HEK293T (cell line): ENCODE measurements at regions not wholly inside any gene's neighbourhood (a gene's known extent, or its start where the extent isn't known, plus 50 kb on each side); places are given as distances from the start of the nearest gene placed in this dataset.
"Not testable (repeated sequence)": the region's sequence is repeated elsewhere in the genome, so short reads cannot be mapped to it uniquely, and the experiment has no call there.

Experiments
- CTCF ChIA-PET: fragments of 350-600 bp; formaldehyde crosslinking; extraction: SDS; loops from one replicate; lab custom pipeline; 2021; ENCODE audit warnings: antibody characterized with exemption, inconsistent platforms; lab: Yijun Ruan, JAX
- POLR2A ChIA-PET: fragments of 350-600 bp; formaldehyde crosslinking; extraction: SDS; loops from one replicate; lab custom pipeline; 2020; ENCODE audit warnings: antibody characterized with exemption, inconsistent platforms; lab: Yijun Ruan, JAX
- DNase-seq: peaks from one replicate; pipeline ENCODE4 v3.0.0; 2012; ENCODE audit warnings: mixed read lengths; ENCODE audit errors: extremely low spot score
- ARNT ChIP-seq: fragments of 450-650 bp; IDR thresholded peaks from 2 replicates; pipeline ENCODE4 v1.6.1; 2017; ENCODE audit warnings: mild to moderate bottlenecking
- BHLHE40 ChIP-seq: fragments of 450-650 bp; IDR thresholded peaks from 2 replicates; pipeline ENCODE4 v1.6.1; 2016; ENCODE audit warnings: mild to moderate bottlenecking, moderate library complexity, borderline replicate concordance
- CTBP1 ChIP-seq: fragments of 450-650 bp; IDR thresholded peaks from 2 replicates; pipeline ENCODE4 v1.6.1; 2016; ENCODE audit warnings: borderline replicate concordance
- ELF4 ChIP-seq: fragments of 450-650 bp; IDR thresholded peaks from 2 replicates; pipeline ENCODE4 v1.6.1; 2017; ENCODE audit warnings: antibody characterized with exemption
- FOXA1 ChIP-seq: fragments of 450-650 bp; IDR thresholded peaks from 2 replicates; pipeline ENCODE4 v1.6.1; 2016; ENCODE audit warnings: mild to moderate bottlenecking
- FOXK2 ChIP-seq: fragments of 450-650 bp; IDR thresholded peaks from 2 replicates; pipeline ENCODE4 v1.6.1; 2016; ENCODE audit warnings: mild to moderate bottlenecking
- FOXM1 ChIP-seq: fragments of 450-650 bp; IDR thresholded peaks from 2 replicates; pipeline ENCODE4 v1.6.1; 2017; ENCODE audit warnings: mild to moderate bottlenecking, borderline replicate concordance
- HDGF ChIP-seq: fragments of 450-650 bp; IDR thresholded peaks from 2 replicates; pipeline ENCODE4 v1.6.1; 2017; ENCODE audit warnings: antibody characterized with exemption, borderline replicate concordance
- L3MBTL2 ChIP-seq: fragments of 450-650 bp; conservative IDR thresholded peaks from 2 replicates; pipeline ENCODE4 v1.6.1; 2016; ENCODE audit warnings: mild to moderate bottlenecking
- LEF1 ChIP-seq: fragments of 450-650 bp; IDR thresholded peaks from 2 replicates; pipeline ENCODE4 v1.6.1; 2017; ENCODE audit warnings: mild to moderate bottlenecking, borderline replicate concordance
- NFRKB ChIP-seq: fragments of 450-650 bp; IDR thresholded peaks from 2 replicates; pipeline ENCODE4 v1.6.1; 2016; ENCODE audit warnings: mild to moderate bottlenecking, moderate library complexity
- SP1 ChIP-seq: fragments of 450-650 bp; IDR thresholded peaks from 2 replicates; pipeline ENCODE4 v1.6.1; 2017
- SUZ12 ChIP-seq: fragments of 450-650 bp; IDR thresholded peaks from 2 replicates; pipeline ENCODE4 v1.6.1; 2016; ENCODE audit warnings: mild to moderate bottlenecking
- TARDBP ChIP-seq: fragments of 450-650 bp; IDR thresholded peaks from 2 replicates; pipeline ENCODE4 v1.6.1; 2016
- ZNF384 ChIP-seq: fragments of 450-650 bp; IDR thresholded peaks from 2 replicates; pipeline ENCODE4 v1.6.1; 2016
- TF ChIP-seq, protein P1 (sequence below): fragments of 450-650 bp; IDR thresholded peaks from 2 replicates; pipeline ENCODE4 v1.6.1; 2016

DNA sequence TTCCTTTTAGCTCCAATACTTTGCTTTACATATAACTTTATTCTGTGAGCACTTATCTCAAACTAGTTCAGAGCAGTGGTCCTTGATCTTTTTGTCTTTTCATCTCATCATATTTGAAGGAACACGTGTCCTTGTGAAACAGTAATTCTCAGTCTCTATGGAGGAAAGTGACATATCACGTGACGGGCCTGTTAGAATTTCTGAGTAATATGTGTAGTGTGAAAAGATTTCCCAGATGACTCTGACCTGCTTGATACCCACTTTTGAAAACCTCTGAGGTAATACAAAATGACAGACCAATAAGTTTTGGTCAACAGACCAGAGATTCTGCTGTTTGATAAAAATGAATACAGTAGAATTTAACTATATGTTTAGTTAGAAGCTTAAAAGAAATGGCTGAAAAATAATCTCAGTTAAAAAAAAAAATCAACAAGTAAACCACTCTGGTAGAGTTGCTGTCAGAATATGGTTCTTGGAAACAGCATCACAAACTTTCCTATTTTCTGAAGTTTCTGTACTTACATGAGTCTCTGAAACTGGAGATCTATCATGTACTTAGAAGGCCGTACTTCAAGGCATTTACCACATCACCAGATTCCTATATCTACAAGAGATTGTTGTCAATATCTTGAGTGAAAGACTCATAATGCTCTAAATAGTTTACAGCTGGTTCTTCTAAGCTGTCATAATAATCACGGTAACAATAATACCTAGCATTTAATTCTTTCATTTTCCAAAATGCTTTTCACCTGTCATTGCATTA is 590.2 kb upstream of the TBL1XR1 start:
- TF ChIP-seq FOXK2, result no peak
- TF ChIP-seq ARNT, result no peak
- TF ChIP-seq FOXM1, result no peak
- TF ChIP-seq CTBP1, result no peak
- no peak for TF ChIP-seq FOXA1
- TF ChIP-seq SP1, result no peak
- TF ChIP-seq ZNF384, result no peak
- no peak for TF ChIP-seq NFRKB
- TF ChIP-seq, protein P1, sequence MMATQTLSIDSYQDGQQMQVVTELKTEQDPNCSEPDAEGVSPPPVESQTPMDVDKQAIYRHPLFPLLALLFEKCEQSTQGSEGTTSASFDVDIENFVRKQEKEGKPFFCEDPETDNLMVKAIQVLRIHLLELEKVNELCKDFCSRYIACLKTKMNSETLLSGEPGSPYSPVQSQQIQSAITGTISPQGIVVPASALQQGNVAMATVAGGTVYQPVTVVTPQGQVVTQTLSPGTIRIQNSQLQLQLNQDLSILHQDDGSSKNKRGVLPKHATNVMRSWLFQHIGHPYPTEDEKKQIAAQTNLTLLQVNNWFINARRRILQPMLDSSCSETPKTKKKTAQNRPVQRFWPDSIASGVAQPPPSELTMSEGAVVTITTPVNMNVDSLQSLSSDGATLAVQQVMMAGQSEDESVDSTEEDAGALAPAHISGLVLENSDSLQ, result no peak
- no peak for TF ChIP-seq ELF4
- no peak for TF ChIP-seq HDGF
- TF ChIP-seq LEF1, result no peak
- no peak for TF ChIP-seq BHLHE40
- POLR2A ChIA-PET, result no interaction called here
- CTCF ChIA-PET, result no interaction called here
- no peak for DNase-seq

DNA sequence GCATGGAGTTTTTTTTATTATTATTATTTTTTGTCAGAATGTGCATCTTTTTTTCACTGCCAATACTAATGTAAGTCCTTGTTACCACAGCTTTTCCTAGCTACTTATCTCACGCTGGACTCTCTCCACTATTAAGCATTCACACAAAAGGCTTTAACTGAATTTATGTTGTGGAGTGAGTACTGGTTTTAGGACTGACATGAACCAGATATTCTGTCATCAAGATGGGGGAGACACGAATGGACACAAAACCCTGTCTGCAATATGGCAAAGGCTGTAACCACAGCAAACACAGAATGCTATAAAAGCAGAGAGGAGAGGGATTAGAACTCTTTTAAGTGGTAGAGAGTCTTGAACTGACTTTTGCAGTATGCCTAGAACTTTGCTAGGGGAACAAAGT is 592.2 kb upstream of the TBL1XR1 start:
- CTCF ChIA-PET, result no interaction called here
- DNase-seq, result no peak
- TF ChIP-seq SP1, result no peak
- TF ChIP-seq ELF4, result no peak
- no peak for TF ChIP-seq CTBP1
- TF ChIP-seq FOXK2, result no peak
- TF ChIP-seq NFRKB, result no peak
- POLR2A ChIA-PET, result no interaction called here

DNA sequence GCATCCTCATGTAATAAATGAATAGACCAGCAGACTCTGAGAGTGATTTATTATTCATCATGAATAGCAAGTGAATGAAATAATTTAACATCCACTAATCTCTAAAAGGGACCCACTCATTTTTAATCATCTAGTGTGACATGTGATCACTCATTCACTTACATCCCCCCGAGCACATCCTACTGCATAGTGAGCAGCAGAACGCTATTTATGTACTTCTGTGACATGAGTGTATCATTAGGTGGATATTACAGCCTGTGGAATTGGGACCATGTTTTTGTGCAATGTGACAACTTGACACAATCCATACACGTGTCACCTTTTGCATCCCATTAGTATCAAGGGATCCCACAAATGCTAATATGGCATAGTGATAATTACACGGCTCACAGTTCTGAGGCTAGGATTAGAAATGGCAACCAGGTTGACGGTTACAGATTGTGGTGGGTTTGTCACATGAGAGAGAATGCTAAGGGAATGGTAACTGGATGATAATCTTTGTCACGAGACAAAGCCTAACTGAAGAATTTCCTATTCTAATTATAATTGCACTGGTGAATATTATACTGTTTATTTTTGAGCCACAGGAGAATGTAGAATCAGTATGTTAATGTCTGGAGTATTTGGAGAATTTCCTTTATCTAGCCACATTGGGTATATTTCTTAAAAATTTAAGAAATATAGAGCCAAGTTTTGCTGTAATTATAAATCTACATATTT is 595.2 kb upstream of the TBL1XR1 start:
- no peak for DNase-seq
- ChIA-PET CTCF (no interaction called here), POLR2A (no interaction called here)
- TF ChIP-seq BHLHE40 (no peak), CTBP1 (no peak)

DNA sequence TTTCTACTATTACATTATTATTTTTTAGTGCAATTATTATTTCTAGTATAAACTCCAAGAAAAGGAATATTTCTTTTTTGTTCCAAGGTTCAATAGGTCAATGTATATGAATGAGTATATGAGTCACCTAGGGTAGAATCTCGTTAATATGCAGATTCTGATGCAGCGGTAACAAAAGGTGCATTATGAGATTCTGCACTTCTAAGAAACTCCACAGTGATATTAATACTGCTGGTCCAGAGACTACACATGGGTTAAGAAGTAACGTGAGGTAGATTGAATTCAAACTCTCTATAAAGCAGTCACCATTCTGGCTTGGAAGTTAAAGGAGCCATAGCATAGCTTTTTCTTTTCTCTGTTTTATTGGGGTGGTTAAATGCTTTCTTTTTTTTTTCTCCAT is 596.2 kb upstream of the TBL1XR1 start:
- DNase-seq, result no peak
- no peak for TF ChIP-seq FOXM1
- no peak for TF ChIP-seq HDGF
- ChIA-PET CTCF (no interaction called here), POLR2A (no interaction called here)

DNA sequence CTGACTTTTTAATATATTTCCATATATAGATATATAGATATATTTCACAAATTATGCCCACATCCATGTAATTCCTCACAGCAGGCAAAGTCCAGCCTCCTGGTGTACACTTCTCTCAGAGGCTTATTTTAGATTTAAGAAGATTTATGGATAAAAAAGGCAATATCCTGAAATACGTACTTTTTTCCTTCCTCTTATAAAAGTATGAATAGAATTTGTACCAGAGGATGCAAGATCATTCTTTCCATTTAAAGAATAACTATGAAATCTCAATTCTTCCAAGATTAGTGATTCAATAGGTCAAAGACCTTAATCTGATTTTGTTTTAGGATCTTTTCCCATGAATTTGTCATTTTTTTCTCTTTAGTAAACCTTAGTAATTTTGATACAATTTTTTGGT is 597.9 kb upstream of the TBL1XR1 start:
- POLR2A ChIA-PET, result no interaction called here
- no peak for DNase-seq
- TF ChIP-seq ELF4 (no peak), ARNT (no peak), ZNF384 (no peak), NFRKB (no peak), L3MBTL2 (no peak), LEF1 (no peak), SUZ12 (no peak), CTBP1 (no peak), SP1 (no peak), TARDBP (no peak), FOXA1 (no peak), FOXK2 (no peak)
- TF ChIP-seq, protein P1, result no peak
- CTCF ChIA-PET, result no interaction called here

DNA sequence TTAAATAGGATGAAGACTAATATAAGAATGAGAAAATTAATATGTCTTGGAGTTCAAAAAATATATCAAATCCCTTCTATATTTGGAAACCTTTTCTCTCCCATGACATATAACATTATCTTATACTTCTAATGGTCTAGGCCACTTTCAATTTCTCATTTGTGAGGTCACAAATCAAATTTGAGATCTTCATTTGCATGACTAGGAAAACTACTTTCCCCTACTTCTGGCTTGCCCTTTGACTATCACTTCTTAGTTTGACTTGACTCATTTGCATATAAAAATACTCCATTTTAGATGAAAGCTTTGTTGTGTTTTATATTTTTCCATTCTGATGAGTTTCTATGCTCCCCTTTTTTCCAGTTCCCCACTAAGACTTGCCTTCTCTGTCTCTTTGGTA is 598.6 kb upstream of the TBL1XR1 start:
- TF ChIP-seq L3MBTL2, result no peak
- no peak for TF ChIP-seq CTBP1
- no peak for TF ChIP-seq SP1
- no peak for TF ChIP-seq LEF1
- no peak for TF ChIP-seq ELF4
- no peak for TF ChIP-seq FOXK2
- TF ChIP-seq TARDBP, result no peak
- TF ChIP-seq, protein P1, result no peak
- no peak for TF ChIP-seq HDGF
- no peak for TF ChIP-seq ARNT
- TF ChIP-seq SUZ12, result no peak
- no peak for TF ChIP-seq FOXA1
- no peak for TF ChIP-seq ZNF384
- TF ChIP-seq BHLHE40, result no peak
- no peak for TF ChIP-seq FOXM1
- TF ChIP-seq NFRKB, result no peak
- ChIA-PET POLR2A (no interaction called here), CTCF (no interaction called here)
- no peak for DNase-seq

DNA sequence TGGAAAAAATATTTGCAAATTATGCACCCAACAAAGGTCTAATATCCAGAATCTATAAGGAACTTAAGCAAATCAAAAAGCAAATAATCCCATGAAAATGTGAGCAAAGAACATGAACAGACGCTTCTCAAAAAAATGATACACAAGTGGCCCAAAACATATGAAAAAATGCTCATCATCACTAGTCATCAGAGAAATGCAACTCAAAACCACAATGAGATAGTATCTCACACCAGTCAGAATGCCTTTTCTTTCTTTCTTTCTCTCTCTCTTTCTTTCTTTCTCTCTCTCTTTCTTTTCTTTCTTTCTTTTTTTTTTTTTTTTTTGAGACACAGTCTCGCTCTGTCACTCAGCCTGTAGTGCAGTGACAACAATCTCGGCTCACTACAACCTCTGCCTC is 602.9 kb upstream of the TBL1XR1 start:
- DNase-seq, POLR2A ChIA-PET, CTCF ChIA-PET: not testable (repeated sequence)
